ENCODE measurements at regions not wholly inside any gene's neighbourhood (a gene's known extent, or its start where the extent isn't known, plus 50 kb on each side); places are given as distances from the start of the nearest gene placed in this dataset.

GRCh38 chr3:44033123-44033522, 208.6 kb upstream of the TOPAZ1 start:
- no peak for TF ChIP-seq GATA3 (IDR thresholded peaks at IDR 0.05; ENCODE audit: low read depth, low read length)
- no peak for TF ChIP-seq GATA2 (IDR thresholded peaks at IDR 0.05; ENCODE audit: low read depth, low read length)

All from SH-SY5Y (cell line).